ENCODE measurements at regions not wholly inside any gene's neighbourhood (a gene's known extent, or its start where the extent isn't known, plus 50 kb on each side); places are given as distances from the start of the nearest gene placed in this dataset.
"Not testable (repeated sequence)": the region's sequence is repeated elsewhere in the genome, so short reads cannot be mapped to it uniquely, and the experiment has no call there.

DNA sequence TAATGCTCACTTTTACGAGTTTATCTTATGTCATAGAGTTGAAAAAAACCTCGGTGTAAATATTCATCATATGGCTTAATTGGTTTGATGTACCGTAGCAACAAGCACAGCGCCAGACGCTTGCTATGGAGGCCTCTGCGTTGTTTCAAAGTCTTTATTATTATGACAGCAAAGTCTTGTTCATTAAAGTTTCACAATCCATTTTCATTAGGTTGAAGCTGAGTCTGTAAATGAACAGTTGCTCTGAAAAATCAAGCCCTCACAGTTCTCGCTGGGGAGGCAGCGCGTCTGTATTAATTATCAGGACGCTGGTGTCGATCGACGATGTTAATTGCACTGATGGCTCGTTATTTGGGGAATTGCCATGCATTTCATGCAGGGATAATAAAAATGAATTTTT is 185.6 kb downstream of the INSC start:
- DNase-seq (ENCODE audit: low read depth), result no peak

DNA sequence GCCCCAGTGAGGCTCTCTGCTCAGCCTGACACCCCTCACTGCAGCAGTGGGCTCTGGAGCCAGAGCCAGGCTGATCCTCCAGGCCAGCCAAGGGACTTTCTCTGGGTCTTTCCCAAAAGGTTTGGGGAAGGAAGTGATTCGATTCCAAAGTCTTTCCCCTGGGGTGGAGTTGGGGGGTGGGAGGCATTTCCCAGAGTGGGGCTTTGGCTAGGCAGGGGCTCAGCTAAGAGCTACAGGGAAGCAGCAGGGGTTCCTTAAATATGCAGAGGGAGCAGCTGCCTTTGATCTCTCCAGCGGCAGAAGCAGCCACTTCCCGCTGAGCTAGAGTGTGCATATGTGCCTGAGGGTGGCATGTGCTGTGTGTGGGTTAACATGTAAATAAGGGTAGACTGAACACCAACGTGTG is 192.9 kb downstream of the INSC start:
- no peak for DNase-seq (ENCODE audit: low read depth)

DNA sequence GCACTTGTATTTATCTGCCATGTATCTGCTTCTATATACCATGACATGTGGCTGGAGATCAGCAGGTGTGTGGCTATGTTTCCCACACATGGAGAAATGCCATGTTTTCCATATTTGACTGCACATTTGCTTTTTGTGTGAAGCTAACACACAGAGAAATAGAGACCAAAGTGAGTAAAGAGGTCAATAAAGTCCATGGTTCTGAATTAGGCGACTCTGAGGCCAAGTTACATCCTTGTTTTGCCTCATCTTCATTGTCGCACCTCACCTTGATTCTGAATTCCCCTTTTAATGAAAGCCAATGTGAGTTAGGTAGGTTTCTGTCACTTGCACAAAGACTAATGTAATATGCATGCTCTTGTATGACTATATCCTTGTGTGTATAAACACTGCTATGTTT is 194.1 kb downstream of the INSC start:
- DNase-seq (ENCODE audit: low read depth), result no peak

DNA sequence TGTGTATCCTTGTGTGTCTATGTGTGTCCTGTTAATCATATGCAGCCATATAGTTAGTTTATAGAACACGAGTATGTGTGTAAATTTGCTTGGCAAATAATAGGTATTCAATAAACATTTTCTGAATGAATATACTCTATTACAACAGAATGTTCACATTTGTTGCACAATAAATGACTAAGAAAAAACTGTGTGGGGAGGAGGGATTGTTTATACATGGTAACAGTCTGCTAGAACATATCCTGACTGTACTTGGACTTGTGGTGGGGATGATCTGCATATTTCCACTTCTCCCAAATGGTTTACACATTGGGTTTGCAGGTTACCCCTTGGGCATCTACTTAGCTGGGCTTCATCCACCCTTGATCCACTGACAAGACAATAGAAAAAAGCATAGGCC is 194.6 kb downstream of the INSC start:
- DNase-seq (ENCODE audit: low read depth), result peak; percentile 32

DNA sequence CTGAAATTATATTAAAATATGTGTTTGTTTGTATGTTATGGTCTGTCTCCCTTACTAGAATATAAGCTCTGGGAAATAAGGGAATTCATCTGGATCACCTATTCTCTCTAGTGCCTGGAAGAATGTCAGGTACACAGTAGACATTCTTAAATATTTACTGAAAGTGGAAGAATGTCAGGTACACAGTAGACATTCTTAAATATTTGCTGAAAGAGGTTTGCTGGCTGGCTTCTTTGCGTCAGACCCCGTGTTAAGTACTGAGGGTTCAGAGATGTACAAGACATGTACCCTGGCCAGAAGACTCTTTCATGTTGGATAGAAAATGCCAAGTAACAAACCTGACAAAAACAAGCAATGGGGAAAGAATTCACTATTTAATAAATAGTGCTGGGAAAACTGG is 199.1 kb downstream of the INSC start:
- DNase-seq (ENCODE audit: low read depth), result no peak

DNA sequence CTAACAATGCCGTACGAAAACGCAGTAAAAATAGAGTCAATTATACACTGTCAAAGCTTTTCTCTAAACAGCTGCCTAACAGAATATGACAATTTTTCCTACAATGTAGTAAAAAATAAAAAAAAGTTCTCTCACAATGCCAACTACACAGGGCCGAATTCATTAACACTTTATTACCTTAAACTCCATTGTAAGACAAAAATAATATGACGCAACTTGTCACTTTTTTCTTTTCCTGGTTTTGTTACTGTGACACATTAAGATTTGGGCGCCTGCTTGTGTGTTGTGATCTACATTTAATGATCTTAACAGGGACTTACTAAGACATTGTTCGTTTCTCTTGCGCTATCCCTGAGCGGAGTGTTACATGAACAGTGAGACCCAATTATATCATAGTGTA is 204.1 kb downstream of the INSC start:
- no peak for DNase-seq (ENCODE audit: low read depth)

DNA sequence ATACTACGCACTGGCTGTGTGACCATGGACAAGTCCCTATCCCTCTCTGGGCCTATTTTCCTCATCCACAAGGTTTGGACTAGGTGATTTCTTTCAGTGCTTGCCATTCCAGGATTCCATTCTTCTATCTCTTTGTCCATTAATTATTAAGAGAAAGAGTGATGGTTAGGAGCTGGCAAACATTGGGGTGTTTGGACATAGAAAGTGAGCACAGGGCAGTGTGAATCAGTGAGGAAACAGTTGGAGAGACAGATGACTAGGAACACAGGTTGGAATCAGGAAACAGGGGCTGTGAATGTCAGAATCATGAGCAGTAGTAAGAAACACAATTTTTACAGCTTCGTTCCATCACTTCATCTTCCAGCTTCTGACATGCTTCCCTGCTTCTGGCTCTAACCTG is 211.8 kb downstream of the INSC start:
- no peak for DNase-seq (ENCODE audit: low read depth)

DNA sequence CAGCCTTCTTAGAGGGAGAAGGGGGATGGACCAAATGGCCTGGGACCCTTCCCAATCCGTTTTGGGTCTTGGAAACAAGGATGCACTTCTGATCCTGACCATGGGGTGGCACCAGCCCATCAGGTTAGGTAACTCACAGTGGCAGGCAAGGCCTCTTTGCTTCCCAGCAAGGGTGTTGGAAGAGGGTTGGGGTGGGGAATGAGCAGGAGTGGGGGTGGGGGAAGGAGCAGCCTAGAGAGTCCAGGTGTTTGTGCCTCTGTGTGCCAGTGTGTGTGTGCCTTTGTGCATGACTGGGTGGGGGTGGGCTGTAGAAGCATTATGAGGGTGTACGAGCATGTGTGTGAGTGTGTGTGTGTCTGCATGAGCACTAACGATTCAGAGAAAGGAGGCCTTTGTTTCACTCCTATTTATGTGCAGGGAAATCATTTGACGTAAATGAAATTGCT is 213.1 kb downstream of the INSC start:
- peak; percentile 57 for DNase-seq (ENCODE audit: low read depth)

DNA sequence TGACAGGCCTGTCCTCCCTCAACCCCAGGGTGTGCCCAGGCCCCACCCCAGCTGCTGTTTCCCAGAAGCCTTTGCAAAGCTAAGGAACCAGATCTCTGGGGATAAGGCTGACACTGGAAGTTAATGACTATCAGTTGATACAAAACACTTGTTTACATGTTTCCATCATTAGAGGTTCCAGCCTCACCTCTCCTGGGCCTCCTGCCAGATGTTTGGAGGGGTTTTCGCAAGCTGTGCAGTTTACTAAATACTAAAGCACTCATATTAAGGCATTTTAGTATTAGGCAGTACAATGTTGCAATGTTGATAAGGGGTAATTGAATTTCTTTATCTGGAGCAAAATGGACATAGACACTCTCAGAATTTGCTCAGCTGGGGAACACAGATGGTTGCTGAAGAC is 218.7 kb downstream of the INSC start:
- no peak for DNase-seq (ENCODE audit: low read depth)

DNA sequence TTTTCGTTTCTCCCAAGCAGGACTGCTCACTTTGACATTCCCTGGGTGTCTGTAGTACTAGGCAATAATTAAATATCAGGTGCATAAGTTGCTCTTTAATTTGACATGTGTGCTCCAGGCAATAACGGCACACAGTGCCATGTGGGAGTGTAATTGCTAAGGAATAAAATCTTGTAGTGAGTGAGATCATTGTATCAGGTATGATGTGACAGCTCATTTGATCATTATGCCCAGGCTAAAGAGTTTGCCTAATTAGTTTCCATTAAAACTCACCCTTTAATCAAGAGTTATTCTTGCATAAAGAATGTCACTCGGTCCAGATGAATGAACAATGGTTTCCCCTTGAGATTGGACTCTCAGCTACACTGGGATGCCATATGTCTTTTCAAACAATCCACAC is 220.0 kb downstream of the INSC start:
- DNase-seq (ENCODE audit: low read depth), result no peak

DNA sequence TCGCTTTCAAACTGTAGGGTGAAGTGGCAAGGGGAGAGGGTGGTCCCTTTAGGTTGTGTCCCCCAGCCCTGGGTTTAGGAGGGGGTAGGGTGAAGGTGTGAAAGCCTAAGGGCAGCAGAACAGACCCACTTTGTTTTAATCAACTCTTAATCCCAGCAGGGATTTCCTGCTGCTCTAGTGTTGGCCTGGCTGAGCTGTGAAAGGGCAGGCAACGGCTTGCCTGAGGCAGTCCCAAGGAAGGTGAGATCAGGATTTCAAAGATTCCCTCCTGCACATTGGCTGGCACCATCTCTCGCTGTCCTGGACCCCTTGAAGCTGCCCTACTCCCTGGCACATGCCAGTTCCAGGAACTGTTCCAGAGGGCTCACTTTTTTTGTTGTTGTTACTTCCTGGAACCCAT is 221.3 kb downstream of the INSC start:
- no peak for DNase-seq (ENCODE audit: low read depth)

DNA sequence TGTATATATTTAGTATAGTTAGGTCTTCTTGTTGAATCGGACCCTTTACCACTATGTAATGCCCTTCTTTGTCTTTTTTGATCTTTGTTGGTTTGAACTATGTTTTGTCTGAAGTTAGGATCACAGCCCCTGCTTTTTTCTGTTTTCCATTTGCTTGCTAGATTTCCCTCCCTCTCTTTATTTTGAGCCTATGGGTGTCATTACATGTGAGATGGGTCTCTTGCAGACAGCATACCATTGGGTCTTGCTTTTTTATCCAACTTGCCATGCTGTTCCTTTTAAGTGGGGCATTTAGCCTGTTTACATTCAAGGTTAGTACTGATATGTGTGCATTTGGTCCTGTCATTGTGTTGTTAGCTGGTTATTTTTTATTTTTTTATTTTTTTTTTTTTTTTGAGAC is 224.6 kb downstream of the INSC start:
- no peak for DNase-seq (ENCODE audit: low read depth)

DNA sequence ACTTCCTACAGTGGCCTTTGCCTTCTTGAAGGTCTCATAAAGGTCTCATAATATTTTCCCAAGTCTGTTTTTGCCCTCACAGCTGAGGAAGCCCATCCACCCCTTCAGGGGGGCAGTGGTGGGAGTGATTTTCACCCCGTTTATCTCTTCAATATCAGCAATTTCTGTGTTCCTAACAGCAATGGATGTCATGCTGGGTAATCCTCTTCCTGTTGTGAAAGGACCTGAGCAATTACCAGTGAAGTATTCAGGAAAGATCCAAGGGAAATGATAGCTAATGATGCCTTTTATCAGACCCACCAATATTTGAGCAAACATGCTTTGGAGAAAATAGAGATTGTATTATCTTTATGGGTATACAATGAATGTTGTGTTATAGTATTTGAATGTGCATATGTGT is 226.9 kb downstream of the INSC start:
- no peak for DNase-seq (ENCODE audit: low read depth)

DNA sequence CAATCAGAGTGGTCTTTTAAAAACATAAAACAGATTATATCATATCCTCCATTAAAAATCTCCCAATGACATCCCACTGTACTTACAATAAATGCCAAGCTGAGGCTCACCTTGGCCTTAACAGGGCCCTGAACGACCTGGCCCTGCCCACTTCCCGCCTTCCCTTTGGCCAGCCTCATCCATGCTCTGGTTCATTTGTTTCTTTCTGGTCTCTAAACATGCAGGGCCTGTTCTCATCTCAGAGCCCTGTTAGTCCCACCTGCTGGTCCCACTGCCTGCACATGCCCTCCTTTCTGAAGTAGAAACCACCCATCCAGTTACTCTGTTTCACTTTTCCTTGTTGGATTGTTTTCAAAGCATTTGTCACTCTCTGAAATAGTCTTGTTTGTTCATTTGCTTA is 227.4 kb downstream of the INSC start:
- peak; percentile 22 for DNase-seq (ENCODE audit: low read depth)

DNA sequence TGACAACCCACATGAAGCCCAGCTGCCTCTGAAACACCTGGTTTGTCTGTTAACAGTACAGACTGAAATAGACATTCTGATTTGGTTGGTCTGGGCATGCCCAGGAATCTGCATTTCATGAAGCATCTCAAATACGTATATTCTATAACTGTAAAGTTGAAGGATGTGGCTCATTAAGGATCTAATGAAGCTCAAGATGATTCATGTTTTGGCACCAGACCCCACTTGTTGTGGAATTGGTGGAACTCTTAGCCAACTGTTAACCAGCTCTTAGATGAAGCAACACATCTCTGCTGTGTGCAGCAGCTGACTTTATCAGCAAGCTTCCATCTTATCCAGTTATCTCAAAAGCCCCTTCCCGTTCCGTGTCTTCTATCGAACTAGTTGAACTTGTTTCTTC is 232.2 kb downstream of the INSC start:
- peak; percentile 76 for DNase-seq (ENCODE audit: low read depth)

DNA sequence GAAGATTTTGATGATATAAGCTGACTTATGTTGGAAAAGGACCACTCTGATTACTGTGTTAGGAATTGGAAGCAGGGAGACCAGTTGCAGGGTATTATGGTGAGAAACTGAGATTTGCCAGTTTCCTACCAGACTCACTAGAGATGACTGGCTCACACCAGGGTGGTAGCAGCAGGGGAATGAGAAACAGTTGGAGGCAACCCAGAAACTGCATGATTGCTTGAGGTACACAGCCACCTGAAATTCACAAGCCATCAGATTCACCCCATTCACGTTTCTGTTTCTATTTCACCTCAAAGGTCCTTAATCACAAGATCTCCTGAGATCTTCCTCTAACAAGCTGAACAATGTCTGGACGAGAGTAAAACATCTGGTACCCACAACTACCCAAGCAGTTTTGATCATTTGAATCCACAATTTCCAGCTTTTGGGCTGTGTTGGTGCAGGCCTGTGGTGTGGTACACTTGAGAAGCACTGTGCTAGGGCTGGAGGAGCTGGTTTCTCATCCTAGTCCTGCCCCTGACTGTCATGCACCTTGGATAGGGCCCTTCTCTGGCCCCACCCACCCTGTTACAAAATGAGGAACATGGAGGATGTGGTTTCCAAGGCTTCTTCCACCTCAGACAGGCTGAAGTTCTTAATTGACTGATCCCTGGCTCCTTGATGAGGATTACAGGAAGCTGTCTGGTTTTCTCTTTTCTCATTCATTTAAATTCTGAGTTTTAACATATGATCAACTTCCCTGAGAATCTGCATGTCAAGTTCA is 233.4 kb downstream of the INSC start:
- DNase-seq (ENCODE audit: low read depth), result no peak

DNA sequence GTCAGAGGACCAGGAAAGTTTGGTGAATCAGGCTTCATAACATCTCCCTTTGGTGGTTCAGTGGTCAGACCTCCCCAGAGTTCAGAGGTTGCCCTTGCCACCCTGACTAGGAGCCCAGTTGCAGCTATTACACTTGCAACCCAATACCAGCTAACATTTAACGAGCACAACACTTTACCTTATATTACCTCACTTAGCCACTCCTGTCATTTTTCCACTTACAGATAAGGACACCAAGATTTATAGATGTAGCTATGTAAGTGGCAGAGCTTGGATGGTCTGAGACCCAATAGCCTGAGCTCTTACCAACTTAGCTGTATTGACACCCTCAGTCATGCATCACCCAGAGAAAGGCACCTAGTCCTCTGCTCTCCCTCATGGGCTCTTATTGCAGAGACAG is 234.7 kb downstream of the INSC start:
- DNase-seq (ENCODE audit: low read depth), result no peak

DNA sequence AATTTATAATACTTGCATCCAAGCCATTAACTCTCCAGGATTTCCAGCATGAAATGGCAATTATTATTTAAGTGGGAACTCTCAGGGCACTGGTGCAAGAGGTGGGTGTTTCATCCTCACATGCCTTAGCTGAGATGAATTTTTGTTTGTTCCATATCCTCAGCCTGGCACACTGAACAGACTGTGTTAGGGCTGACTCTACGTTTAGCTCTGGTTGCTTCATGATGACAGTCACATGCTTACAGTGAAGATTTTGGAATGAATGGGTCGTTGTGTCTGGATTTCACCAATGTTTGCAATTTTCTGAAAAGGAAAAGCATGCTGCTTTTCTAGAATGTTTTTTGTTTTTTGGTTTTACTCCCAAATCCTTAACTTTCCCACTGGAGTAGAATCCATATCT is 246.6 kb downstream of the INSC start:
- DNase-seq (ENCODE audit: low read depth), result no peak

DNA sequence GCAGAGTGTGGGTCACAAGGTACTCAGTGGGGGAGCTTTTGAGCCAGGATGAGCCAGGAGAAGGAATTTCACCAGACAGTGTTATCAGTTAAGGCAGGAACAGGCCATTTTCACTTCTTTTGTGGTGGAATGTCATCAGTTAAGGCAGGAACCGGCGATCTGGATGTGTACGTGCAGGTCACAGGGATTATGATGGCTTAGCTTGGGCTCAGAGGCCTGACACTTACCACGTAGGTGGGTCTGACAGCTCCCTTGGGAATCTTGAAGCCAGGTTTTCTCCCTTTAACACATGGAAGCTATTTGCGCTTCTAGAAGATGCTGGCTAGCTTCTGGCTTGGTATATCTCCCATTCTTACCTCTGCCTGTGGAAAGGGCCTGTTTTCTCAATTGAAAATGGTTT is 250.6 kb downstream of the INSC start:
- not testable (repeated sequence) for DNase-seq (ENCODE audit: low read depth)

DNA sequence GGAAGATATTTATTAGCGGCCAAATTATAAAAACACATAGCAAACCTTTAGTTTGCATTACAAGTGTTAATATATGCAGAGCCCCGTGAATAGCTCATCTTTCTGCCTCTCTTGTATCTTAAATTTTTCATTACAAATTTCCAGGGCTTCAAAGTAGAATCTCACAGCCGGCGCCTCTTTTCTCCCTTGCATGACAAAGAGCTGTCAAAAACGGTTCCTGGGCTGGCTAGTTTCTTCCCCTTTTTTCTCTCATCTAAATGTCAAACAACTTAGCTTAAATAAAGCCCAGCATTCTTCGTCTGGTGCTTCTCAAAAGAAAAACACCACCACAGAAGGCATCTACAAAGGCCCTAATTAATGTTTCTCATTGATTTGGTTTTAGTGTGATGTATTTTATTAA is 253.0 kb downstream of the INSC start:
- DNase-seq (ENCODE audit: low read depth), result no peak

DNA sequence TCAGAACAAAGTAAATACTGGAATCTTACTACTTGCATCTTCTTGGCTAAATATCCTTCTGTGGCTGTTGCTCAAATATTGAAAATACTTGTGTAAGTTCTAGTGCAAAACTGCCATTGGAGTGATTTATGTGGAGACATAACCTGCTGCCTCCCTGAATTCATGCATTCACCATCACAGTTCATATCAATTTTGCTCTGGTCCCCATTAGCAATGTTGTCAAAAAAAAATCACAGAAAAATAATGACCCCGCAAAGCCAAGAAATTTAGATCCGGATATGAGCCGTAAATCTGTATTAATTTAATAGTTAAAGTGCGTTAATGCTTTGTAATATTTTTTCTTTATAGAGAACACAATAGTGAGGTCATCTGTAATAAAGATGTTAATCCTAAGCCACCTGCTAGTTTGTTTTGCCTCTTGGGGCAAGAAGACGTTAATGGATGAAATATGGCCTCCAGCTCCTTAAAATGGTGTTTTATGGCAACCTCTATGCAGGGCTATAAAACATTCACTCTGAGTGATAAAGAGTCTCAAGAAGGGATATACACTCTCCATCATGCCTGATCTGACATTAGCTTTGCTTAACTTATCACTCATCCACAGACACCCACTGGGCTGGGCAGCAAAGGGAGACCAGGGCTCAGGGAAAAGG is 255.9 kb downstream of the INSC start:
- DNase-seq (ENCODE audit: low read depth), result no peak

DNA sequence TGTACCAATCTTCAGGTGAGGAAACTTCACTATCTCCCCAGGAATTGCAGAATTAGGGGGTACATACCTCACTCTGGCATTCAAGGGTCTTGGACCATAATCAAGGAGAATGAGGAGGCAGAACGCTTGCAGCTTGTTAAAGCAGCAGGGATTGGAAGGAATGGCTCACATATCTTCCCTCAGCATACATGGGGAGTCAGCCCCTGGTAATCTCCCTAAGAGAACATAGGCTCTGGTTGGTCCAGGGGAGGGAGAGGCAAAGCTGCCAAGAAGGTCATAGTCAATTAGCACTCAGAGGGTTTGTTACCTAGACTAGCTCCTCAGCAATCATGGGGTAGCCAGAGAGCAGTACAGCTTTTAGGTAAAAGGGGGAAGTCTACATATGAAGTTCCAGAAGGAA is 256.8 kb downstream of the INSC start:
- DNase-seq (ENCODE audit: low read depth), result no peak

DNA sequence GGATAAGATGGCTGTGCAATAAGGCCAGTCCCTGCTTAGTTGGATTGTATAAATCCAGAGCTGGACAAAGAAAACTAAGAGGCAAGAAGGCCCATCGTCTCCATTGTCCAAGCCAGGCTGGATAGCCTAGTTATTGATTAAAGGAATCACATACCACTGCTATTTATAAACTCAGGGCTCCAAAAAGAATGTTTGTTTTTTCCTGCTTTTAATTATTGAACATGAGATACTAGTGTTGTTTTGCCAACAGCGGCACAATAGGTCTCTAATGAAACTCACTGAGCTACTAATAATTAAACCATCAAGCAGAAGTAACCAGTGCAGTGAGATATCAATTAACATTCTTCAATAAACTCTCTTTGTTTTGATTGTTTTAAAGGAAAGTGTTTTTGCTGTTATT is 259.7 kb downstream of the INSC start:
- DNase-seq (ENCODE audit: low read depth), result peak; percentile 93

DNA sequence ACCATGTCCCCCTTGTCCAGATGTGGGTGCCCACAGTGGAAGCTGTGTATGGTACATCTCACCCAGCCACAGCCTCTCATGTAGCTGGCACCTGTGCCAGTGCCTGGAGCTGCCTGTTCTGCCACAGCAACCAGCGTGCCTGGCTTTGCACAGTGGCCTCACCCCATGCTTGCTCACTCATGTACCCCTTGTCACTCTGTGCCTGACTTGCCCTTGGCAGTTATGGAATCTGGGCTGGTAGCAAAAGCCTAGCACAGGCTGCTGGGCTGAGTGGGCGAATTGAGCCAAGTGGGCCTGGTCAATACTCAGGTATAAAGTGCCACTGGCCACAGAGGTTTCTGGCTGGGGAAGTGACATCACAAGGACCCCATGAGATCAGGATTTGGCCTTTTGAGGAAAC is 264.2 kb downstream of the INSC start:
- DNase-seq (ENCODE audit: low read depth), result no peak
